ENCODE measurements at regions not wholly inside any gene's neighbourhood (a gene's known extent, or its start where the extent isn't known, plus 50 kb on each side); places are given as distances from the start of the nearest gene placed in this dataset.
"Not testable (repeated sequence)": the region's sequence is repeated elsewhere in the genome, so short reads cannot be mapped to it uniquely, and the experiment has no call there.

- DNase-seq (ENCODE audit: low read depth) = no peak
These were observed 234.8 kb upstream of the EDNRA start for GRCh38 chr4:147246096-147246495.

GRCh38 chr4:147246528-147246927, 234.4 kb upstream of the EDNRA start:
- DNase-seq (ENCODE audit: low read depth) = not testable (repeated sequence)

GRCh38 chr4:147247579-147247978, 233.3 kb upstream of the EDNRA start:
- DNase-seq (ENCODE audit: low read depth) = no peak

GRCh38 chr4:147250062-147250461, 230.8 kb upstream of the EDNRA start:
- DNase-seq (ENCODE audit: low read depth) = no peak

- not testable (repeated sequence) for DNase-seq (ENCODE audit: low read depth)
These were observed 225.6 kb upstream of the EDNRA start for GRCh38 chr4:147255268-147255667.

DNA sequence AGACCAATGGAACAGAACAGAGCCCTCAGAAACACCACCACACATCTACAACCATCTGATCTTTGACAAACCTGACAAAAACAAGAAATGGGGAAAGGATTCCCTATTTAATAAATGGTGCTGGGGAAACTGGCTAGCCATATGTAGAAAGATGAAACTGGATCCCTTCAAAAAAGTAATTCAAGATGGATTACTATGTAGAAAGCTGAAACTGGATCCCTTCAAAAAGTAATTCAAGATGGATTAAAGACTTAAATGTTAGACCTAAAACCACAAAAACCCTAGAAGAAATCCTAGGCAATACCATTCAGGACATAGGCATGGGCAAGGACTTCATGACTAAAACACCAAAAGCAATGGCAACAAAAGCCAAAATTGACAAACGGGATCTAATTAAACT, 221.6 kb upstream of the EDNRA start:
- DNase-seq (ENCODE audit: low read depth) = not testable (repeated sequence)

- no peak for DNase-seq (ENCODE audit: low read depth)
These were observed 196.6 kb upstream of the EDNRA start for GRCh38 chr4:147284256-147284835.

- no peak for DNase-seq (ENCODE audit: low read depth)
These were observed 196.0 kb upstream of the EDNRA start for GRCh38 chr4:147284935-147285334.

DNA sequence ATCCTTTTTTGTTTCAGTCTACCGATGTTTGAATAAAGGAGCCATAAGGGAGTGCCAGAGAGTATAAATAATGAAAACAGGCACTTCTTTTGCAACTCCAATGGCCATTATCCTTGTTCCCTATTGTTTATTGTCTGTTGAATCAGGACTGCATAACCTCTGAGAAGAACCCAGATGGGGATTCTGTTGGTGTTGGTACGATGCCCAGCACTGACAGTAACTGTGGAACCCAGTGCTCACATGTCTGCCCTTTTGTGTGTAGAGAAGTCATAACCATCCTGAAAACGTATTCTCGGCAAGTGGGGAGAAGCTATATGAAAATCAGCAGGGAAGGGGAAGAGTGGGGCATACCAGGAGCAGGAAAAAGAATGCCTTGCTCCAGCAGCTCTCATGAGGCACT, 195.1 kb upstream of the EDNRA start:
- no peak for DNase-seq (ENCODE audit: low read depth)

DNA sequence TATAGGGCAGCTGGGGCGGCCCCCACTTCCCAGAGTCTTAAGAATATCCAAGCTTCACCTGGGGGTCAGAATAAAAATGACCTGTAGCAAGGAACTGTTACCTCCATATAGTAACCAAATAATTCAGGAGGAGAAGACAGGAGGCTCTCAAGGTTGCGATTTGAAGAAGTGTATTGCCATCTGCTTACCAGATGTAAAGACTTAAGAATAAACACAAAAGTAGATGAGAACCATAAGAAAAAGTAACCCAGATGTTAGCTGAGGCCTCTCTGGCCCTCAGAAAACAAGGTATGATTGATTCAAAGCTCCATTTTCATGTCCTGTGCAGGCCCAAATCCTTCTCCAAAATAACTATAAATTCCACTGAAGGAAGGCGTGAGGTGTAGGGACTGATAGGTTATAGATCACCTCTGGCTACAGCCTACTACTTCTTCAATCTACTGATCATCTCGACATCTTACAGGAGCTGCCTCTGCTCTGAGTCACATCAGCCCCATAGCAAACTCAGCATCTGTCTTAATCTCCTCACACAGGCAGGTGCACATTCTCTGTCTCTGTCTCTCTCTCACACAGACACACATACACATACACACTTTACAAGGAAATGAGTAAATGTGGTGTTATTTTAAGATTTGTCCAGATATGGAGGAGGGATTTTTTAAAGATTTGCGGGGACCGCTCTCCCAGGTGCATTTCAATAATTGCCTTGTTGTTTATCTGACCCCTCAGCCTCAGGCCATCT, 193.9 kb upstream of the EDNRA start:
- no peak for DNase-seq (ENCODE audit: low read depth)

DNA sequence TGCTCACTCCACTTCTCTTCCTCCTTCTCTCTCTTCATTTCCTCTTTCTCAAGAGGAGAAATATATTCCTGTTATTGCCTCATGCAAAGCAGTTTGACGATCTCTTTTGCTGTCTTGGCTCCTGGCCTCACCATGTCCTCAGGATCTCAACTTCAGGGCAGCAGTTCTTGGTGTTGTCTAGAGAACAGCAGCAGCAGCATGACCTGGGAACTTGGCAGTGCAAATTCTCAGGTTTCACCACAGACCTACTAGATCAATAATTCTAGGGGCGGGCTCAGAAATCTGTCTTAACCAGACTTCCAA, 193.4 kb upstream of the EDNRA start:
- DNase-seq (ENCODE audit: low read depth) = no peak

DNA sequence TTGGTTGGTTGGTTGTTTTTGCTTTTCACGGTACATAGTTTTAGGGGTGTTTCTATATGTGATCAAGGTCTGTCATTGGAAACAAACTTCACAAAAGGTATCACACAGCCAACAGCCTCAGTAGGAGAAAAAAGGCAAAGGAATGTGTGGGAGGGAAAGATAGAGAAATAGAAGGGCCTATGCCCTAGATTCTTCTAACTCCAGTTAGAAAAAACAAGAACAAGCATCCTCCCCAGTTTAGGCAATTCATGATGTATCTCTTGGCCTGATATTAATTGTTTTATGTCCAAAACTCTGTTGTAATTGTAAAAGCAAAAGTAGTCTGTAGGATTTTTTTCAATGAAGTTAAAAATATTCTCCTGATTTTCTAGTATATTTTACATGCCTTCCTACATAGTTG, 192.4 kb upstream of the EDNRA start:
- no peak for DNase-seq (ENCODE audit: low read depth)

DNA sequence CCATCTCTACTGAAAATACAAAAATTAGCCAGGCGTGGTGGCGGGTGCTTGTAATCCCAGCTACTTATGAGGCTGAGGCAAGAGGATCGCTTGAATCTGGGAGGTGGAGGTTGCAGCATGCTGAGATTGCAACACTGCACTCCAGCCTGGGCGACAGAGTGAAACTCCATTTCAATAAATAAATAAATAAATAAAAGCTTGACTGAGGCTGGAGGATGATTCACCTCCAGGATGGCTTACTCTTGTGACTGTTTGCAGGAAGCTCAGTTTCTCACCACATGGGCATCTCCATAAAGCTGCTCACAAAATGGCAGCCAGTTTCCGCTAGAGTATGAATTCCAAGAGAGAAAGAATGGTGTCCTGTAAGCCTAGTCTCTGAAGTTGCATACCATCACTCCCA, 191.7 kb upstream of the EDNRA start:
- no peak for DNase-seq (ENCODE audit: low read depth)

DNA sequence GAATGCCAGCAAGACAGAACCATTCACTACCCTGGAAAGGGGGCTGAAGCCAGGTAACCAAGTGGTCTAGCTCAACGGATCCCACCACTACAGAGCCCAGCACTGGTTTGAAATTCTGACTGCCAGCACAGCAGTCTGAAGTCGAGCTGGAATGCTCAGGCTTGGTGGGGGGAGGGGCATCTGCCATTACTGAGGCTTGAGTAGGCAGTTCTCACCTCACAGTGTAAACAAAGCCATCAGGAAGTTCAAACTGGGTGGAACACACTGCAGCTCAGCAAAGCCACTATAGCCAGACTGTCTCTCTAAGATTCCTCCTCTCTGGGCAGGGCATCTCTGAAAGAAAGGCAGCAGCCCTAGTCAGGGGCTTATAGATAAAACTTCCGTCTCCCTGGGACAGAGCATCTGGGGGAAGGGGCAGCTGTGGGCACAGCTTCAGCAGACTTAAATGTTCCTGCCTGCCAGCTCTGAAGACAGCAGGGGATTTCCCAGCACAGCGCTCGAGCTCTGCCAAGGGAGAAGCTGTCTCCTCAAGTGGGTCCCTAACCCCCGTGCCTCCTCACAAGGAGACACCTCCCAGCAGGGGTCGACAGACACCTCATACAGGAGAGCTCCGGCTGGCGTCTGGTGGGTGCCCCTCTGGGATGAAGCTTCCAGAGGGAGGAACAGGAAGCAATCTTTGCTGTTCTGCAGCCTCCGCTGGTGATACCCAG, 188.1 kb upstream of the EDNRA start:
- not testable (repeated sequence) for DNase-seq (ENCODE audit: low read depth)

DNA sequence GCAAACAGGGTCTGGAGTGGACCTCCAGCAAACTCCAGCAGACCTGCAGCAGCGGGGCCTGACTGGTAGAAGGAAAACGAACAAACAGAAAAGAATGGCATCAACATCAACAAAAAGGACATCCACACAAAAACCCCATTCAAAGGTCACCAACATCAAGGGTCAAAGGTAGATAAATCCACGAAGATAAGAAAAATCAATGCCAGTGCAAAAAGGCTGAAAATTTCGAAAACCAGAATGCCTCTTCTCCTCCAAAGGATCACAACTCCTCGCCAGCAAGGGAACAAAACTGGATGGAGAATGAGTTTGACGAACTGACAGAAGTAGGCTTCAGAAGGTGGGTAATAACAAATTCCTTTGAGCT, 187.6 kb upstream of the EDNRA start:
- not testable (repeated sequence) for DNase-seq (ENCODE audit: low read depth)

GRCh38 chr4:147299205-147299604, 181.7 kb upstream of the EDNRA start:
- DNase-seq (ENCODE audit: low read depth) = no peak

DNA sequence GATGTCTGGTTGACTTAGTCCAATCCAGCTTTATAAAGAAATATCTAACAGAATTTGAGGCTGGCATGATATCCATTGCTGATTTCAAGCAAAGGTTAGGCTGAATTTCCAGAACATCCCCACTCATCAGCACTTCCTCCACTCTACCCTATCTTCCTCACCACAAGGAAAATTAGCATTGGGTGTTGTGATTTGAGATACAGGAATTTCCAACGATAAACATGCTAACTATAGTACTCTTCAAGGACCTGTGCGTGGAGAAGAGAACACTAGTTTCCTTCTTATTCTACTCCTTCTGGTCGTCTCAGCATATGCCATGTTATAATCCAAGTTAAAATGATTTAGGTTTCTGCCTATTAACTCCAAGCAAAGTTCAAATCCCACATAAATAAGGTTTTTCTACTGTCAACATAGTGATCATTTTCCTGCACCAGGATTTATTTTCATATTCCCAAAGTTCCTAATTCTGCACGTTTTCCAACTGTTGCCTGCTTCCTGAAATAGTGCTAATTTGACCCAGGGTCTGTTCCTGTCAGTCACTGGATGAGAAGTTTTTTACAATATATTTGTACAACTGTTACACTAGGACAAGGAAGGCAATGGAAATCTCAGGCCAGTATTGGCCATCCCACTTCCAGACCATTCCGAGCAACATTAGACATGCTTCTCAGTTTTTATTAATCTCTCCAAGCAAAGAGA, 177.6 kb upstream of the EDNRA start:
- no peak for DNase-seq (ENCODE audit: low read depth)

DNA sequence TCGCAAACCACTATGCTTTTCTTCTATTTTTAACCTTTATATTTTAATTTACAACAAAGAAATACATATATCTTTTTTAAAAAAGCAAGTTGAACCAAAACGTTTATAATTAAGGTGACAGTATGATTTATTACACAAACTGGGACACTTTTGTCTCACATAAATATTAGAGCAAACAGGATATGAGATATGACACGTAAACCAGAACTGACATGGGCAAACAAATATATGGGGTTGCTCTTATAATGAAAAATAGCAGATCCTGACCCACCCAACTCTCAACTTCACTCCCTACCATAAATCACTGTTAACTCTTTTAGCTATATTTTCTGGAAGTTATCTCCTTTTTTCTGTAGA, 177.0 kb upstream of the EDNRA start:
- no peak for DNase-seq (ENCODE audit: low read depth)

DNA sequence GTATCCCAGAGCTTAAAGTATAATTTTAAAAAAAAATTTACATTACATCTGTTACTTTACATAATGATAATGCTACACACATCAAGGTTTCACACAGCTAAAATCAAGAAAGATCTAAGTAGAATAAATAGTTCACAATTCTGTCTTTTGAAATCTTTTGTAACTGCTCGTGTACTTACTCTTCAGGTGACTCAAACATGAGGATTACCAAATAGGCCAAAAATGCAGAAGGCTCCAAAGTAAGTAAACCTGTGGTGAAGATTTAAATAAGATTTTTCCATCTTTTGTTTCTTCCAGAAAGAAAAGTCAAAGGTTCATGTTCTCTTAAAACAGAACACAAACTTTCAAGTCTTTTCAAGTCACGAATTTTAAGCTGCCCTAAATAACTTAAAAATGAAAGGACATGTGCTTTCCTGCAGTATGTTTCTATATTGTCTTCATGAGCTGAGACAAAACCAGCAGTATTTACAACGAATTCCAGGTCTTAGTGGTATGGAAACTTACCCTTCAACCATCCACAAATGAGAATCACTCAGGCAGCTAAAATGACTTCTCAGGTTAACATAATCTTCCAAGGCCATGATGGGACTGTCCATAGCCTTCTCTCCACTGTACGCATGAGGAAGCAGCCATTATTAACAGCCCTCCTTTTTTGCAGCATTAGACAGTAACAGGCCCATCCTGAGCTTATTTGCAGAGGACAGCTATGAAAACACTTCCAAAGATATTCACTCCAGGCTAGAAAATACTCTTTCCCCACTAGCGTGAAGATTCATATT, 172.8 kb upstream of the EDNRA start:
- DNase-seq (ENCODE audit: low read depth) = no peak

GRCh38 chr4:147309434-147309833, 171.5 kb upstream of the EDNRA start:
- no peak for DNase-seq (ENCODE audit: low read depth)

DNA sequence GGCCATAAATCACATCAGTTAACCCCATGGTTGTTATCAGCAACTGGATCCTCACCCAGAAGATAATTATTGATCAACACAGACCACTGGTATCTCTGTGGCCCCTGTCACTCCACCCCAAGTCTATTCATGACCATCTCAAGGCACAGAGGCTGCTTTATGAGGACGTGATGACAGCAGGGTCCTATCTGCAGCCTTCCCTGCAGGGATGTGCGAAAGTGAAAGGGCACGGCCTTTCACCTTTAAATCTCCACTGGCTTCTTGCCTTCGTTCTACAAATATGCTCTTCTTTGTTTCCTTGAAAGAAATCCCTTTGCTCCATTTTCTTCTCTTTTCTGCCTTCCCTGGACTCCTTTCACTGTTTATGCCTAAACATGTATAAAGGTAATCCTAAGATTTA, 170.6 kb upstream of the EDNRA start:
- DNase-seq (ENCODE audit: low read depth) = no peak

DNA sequence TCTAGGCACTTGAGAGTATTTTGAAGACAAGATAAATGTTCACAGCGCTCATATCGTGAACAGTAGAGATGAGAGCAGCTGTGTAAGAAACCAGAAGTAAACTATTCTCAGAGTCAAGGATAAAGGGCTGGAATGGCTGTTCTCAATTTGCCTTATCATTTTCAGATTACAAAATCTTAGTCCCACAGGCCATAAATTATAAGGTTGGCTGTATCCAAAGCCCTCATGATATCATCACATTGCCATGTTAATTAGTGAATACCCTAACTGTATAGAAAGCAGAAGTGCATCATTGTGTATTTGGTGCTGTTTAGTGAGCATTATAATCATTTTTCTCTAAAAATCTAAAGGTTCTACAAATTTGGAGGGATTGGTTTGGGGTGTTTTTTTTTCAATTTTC, 168.9 kb upstream of the EDNRA start:
- DNase-seq (ENCODE audit: low read depth) = no peak
